ENCODE measurements at regions not wholly inside any gene's neighbourhood (a gene's known extent, or its start where the extent isn't known, plus 50 kb on each side); places are given as distances from the start of the nearest gene placed in this dataset.

GRCh38 chr3:159151130-159151529, 349.3 kb downstream of the MFSD1 start:
- POLR2A ChIA-PET = no interaction called here
- intact Hi-C loops (cut with micrococcal nuclease) = no loop called here

More at GRCh38 chr3:159151130-159151529, 349.3 kb downstream of the MFSD1 start:
- DNase-seq (ENCODE audit: low read depth, low spot score) (no peak), ATAC-seq (no peak)
- no peaks in the 10 kb centered on the region for H3K27me3 ChIP-seq (ENCODE audit: insufficient read depth, low read length)
- H3K27ac ChIP-seq (ENCODE audit: low read depth, low read length) = no peak overlapping the region
- no peak overlapping the region for H3K4me2 ChIP-seq (ENCODE audit: low read length)
- TF ChIP-seq REST (IDR thresholded peaks at IDR 0.05; ENCODE audit: low read depth) (no peak), ZNF274 (IDR thresholded peaks at IDR 0.05; ENCODE audit: low read depth, low read length) (no peak), EZH2 (IDR thresholded peaks at IDR 0.05) (no peak), SIN3A (IDR thresholded peaks at IDR 0.05; ENCODE audit: low read depth) (no peak), CTCF (IDR thresholded peaks at IDR 0.05 in 2 of 3, conservative IDR thresholded peaks at IDR 0.05 in 1 of 3; ENCODE audit: borderline replicate concordance in 1 of 3, insufficient read depth in 1 of 3, low read depth in 2 of 3, low read length in 2 of 3) (no peak), SP1 (IDR thresholded peaks at IDR 0.05; ENCODE audit: low read depth) (no peak), ZFX (IDR thresholded peaks at IDR 0.05) (no peak), MAX (IDR thresholded peaks at IDR 0.05) (no peak), POLR2A (IDR thresholded peaks at IDR 0.05; ENCODE audit: borderline replicate concordance, extremely low read depth, insufficient read depth, insufficient read length) (no peak), TCF7L2 (IDR thresholded peaks at IDR 0.05; ENCODE audit: borderline replicate concordance, extremely low read depth, insufficient read depth, insufficient read length) (no peak), YY1 (IDR thresholded peaks at IDR 0.05; ENCODE audit: extremely low read depth, insufficient replicate concordance, low read depth, low read length) (no peak)
- no peaks in the 10 kb centered on the region for H3K36me3 ChIP-seq (ENCODE audit: control insufficient read depth in 1 of 2, insufficient read depth in 2 of 2, low read length in 2 of 2)
- peaks cover 2% of the 10 kb centered on the region for H3K9me2 ChIP-seq (ENCODE audit: insufficient read depth)
- ChIA-PET RAD21 (ENCODE audit: low non-redundant PET in 1 of 2, low total read pairs in 2 of 2, uncharacterized antibody in 2 of 2, unreplicated experiment in 2 of 2) (no interaction called here), CTCF (no interaction called here)
- no peaks in the 10 kb centered on the region for H3K4me1 ChIP-seq (ENCODE audit: control insufficient read depth in 1 of 2, insufficient read depth in 2 of 2, low read length in 2 of 2)
- no TSS peak for BruUV-seq (replicated peaks)
- H3K4me3 ChIP-seq (replicated peaks in 1 of 2; ENCODE audit: low read depth in 1 of 2, low read length in 2 of 2) = no peak overlapping the region
- no peaks in the 10 kb centered on the region for H3K79me2 ChIP-seq (ENCODE audit: insufficient read depth, low read length)
- H2AFZ ChIP-seq (ENCODE audit: low read depth, low read length, poor library complexity, severe bottlenecking) = no peak overlapping the region
- no peaks in the 10 kb centered on the region for H3K9me3 ChIP-seq (ENCODE audit: control insufficient read depth in 1 of 2, insufficient read depth in 1 of 2, low read depth in 1 of 2, low read length in 2 of 2)
- H3K9ac ChIP-seq (ENCODE audit: low read length) = no peak overlapping the region
- no peaks in the 10 kb centered on the region for H4K20me1 ChIP-seq (ENCODE audit: insufficient read depth)

Measured in HCT116 (cell line).